ENCODE measurements at regions not wholly inside any gene's neighbourhood (a gene's known extent, or its start where the extent isn't known, plus 50 kb on each side); places are given as distances from the start of the nearest gene placed in this dataset.

DNA sequence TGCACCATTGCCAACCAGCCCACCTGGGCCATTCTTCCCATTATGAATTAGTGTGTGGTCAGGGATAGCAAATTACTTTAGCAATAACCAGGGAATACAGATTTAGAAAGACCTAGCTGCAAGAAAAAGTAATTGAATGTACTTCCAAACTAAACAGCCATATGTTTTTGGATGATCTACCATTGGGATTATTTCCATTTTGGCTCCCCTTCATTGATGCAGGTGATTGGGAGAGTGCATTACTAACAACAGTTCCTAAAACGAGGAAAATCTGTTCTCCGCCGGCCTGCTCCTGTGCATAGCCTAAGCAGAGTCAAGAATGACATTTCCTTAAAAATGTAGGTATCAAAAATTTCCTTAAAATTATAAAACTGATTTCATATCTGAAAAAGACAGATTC, 58.5 kb downstream of the MAIP1 start:
- Histone ChIP-seq H3K79me1 (ENCODE audit: low read length) (no peaks in the 10 kb centered on the region), H3K79me2 (ENCODE audit: control insufficient read depth, insufficient read depth, low read length) (no peaks in the 10 kb centered on the region), H3K9ac (ENCODE audit: low read length) (no peak overlapping the region), H3K27ac (ENCODE audit: low read depth, low read length) (no peak overlapping the region), H2BK15ac (replicated peaks; ENCODE audit: low read depth) (no peak overlapping the region), H3K4me1 (ENCODE audit: control insufficient read depth, low read depth, low read length) (no peaks in the 10 kb centered on the region), H3K4ac (ENCODE audit: low read depth, low read length) (no peak overlapping the region), H3K4me3 (ENCODE audit: low read length) (no peak overlapping the region), H3K56ac (ENCODE audit: low read length) (no peak overlapping the region), H3K23ac (ENCODE audit: low read length) (no peak overlapping the region), H2AK5ac (ENCODE audit: low read length) (no peak overlapping the region), H3K4me2 (ENCODE audit: low read length) (no peak overlapping the region), H4K5ac (ENCODE audit: low read length) (no peak overlapping the region), H3K18ac (ENCODE audit: low read length) (no peak overlapping the region), H3K27me3 (ENCODE audit: insufficient read depth, low read length, poor library complexity) (no peaks in the 10 kb centered on the region), H2BK120ac (ENCODE audit: low read depth, low read length) (no peak overlapping the region), H4K8ac (ENCODE audit: low read depth, low read length) (no peak overlapping the region), H2BK5ac (ENCODE audit: low read length) (no peak overlapping the region), H3K36me3 (ENCODE audit: control insufficient read depth, insufficient read depth, low read length) (no peaks in the 10 kb centered on the region)
- no peak for DNase-seq
- WGBS (ENCODE audit: extremely low coverage, insufficient coverage, low lambda C conversion rate): no CpG with 5 or more reads among the region's 3 CpGs

- H3K27ac ChIP-seq (ENCODE audit: low read depth, low read length): no peak overlapping the region
- no peak overlapping the region for H2AK5ac ChIP-seq (ENCODE audit: low read length)
- no peak overlapping the region for H3K23ac ChIP-seq (ENCODE audit: low read length)
- no peak overlapping the region for H4K5ac ChIP-seq (ENCODE audit: low read length)
- H3K9ac ChIP-seq (ENCODE audit: low read length): no peak overlapping the region
- H2BK120ac ChIP-seq (ENCODE audit: low read depth, low read length): no peak overlapping the region
- H3K36me3 ChIP-seq (ENCODE audit: control insufficient read depth, insufficient read depth, low read length): no peaks in the 10 kb centered on the region
- no peak overlapping the region for H4K8ac ChIP-seq (ENCODE audit: low read depth, low read length)
- no peak overlapping the region for H2BK5ac ChIP-seq (ENCODE audit: low read length)
- no peak for DNase-seq
- H3K4ac ChIP-seq (ENCODE audit: low read depth, low read length): no peak overlapping the region
- no peak overlapping the region for H3K18ac ChIP-seq (ENCODE audit: low read length)
- no peak overlapping the region for H2BK15ac ChIP-seq (replicated peaks; ENCODE audit: low read depth)
- H3K27me3 ChIP-seq (ENCODE audit: insufficient read depth, low read length, poor library complexity): no peaks in the 10 kb centered on the region
- WGBS (ENCODE audit: extremely low coverage, insufficient coverage, low lambda C conversion rate): no CpG with 5 or more reads among the region's 5 CpGs
- H3K4me1 ChIP-seq (ENCODE audit: control insufficient read depth, low read depth, low read length): no peaks in the 10 kb centered on the region
- no peak overlapping the region for H3K56ac ChIP-seq (ENCODE audit: low read length)
- H3K79me2 ChIP-seq (ENCODE audit: control insufficient read depth, insufficient read depth, low read length): no peaks in the 10 kb centered on the region
- H3K79me1 ChIP-seq (ENCODE audit: low read length): no peaks in the 10 kb centered on the region
- H3K4me2 ChIP-seq (ENCODE audit: low read length): no peak overlapping the region
- H3K4me3 ChIP-seq (ENCODE audit: low read length): no peak overlapping the region
Measured at GRCh38 chr2:200021449-200022114, 66.2 kb downstream of the MAIP1 start.

DNA sequence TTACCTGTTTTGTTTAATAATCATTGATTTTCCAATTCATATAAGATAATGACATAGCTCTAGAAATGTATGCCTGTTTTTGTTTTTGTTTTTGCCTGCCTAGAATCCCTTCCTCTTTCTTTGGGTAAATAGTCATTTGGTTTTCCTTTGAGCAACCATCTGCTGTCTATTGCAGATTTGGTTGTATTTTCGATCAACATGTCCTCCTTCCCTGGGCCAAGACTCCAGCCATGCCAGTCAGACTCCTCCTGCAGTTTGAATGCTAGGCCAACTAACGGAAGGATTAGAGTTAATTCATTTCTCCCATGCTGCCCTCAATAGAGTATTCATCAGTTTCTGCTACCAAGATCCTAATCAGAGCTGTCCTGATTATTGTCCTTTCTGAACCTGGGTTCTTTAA, 67.1 kb downstream of the MAIP1 start:
- Histone ChIP-seq H3K79me1 (ENCODE audit: low read length) (no peaks in the 10 kb centered on the region), H2AK5ac (ENCODE audit: low read length) (no peak overlapping the region)

GRCh38 chr2:200023570-200023969, 68.2 kb downstream of the MAIP1 start:
- Histone ChIP-seq H4K5ac (ENCODE audit: low read length) (no peak overlapping the region), H3K23ac (ENCODE audit: low read length) (no peak overlapping the region), H3K79me2 (ENCODE audit: control insufficient read depth, insufficient read depth, low read length) (no peaks in the 10 kb centered on the region), H2AK5ac (ENCODE audit: low read length) (no peak overlapping the region), H2BK15ac (replicated peaks; ENCODE audit: low read depth) (no peak overlapping the region), H3K36me3 (ENCODE audit: control insufficient read depth, insufficient read depth, low read length) (no peaks in the 10 kb centered on the region), H3K56ac (ENCODE audit: low read length) (no peak overlapping the region), H3K18ac (ENCODE audit: low read length) (no peak overlapping the region), H3K4me1 (ENCODE audit: control insufficient read depth, low read depth, low read length) (no peaks in the 10 kb centered on the region), H2BK5ac (ENCODE audit: low read length) (no peak overlapping the region), H3K79me1 (ENCODE audit: low read length) (no peaks in the 10 kb centered on the region), H3K9ac (ENCODE audit: low read length) (no peak overlapping the region), H3K27ac (ENCODE audit: low read depth, low read length) (no peak overlapping the region), H3K4ac (ENCODE audit: low read depth, low read length) (no peak overlapping the region), H3K4me2 (ENCODE audit: low read length) (no peak overlapping the region), H4K8ac (ENCODE audit: low read depth, low read length) (no peak overlapping the region), H3K4me3 (ENCODE audit: low read length) (no peak overlapping the region), H3K27me3 (ENCODE audit: insufficient read depth, low read length, poor library complexity) (no peaks in the 10 kb centered on the region), H2BK120ac (ENCODE audit: low read depth, low read length) (no peak overlapping the region)
- no CpG with 5 or more reads among the region's 1 CpG for WGBS (ENCODE audit: extremely low coverage, insufficient coverage, low lambda C conversion rate)
- no peak for DNase-seq

More for the DNA sequence above, 67.1 kb downstream of the MAIP1 start:
- Histone ChIP-seq H3K56ac (ENCODE audit: low read length) (no peak overlapping the region), H3K36me3 (ENCODE audit: control insufficient read depth, insufficient read depth, low read length) (no peaks in the 10 kb centered on the region), H3K9ac (ENCODE audit: low read length) (no peak overlapping the region), H4K5ac (ENCODE audit: low read length) (no peak overlapping the region), H3K27ac (ENCODE audit: low read depth, low read length) (no peak overlapping the region), H2BK5ac (ENCODE audit: low read length) (no peak overlapping the region), H3K4me1 (ENCODE audit: control insufficient read depth, low read depth, low read length) (no peaks in the 10 kb centered on the region), H2BK120ac (ENCODE audit: low read depth, low read length) (no peak overlapping the region), H3K4me3 (ENCODE audit: low read length) (no peak overlapping the region), H3K18ac (ENCODE audit: low read length) (no peak overlapping the region), H3K23ac (ENCODE audit: low read length) (no peak overlapping the region), H2BK15ac (replicated peaks; ENCODE audit: low read depth) (no peak overlapping the region), H3K27me3 (ENCODE audit: insufficient read depth, low read length, poor library complexity) (no peaks in the 10 kb centered on the region), H3K4ac (ENCODE audit: low read depth, low read length) (no peak overlapping the region), H4K8ac (ENCODE audit: low read depth, low read length) (no peak overlapping the region), H3K4me2 (ENCODE audit: low read length) (no peak overlapping the region), H3K79me2 (ENCODE audit: control insufficient read depth, insufficient read depth, low read length) (no peaks in the 10 kb centered on the region)
- WGBS (ENCODE audit: extremely low coverage, insufficient coverage, low lambda C conversion rate): no CpG with 5 or more reads among the region's 2 CpGs
- no peak for DNase-seq

DNA sequence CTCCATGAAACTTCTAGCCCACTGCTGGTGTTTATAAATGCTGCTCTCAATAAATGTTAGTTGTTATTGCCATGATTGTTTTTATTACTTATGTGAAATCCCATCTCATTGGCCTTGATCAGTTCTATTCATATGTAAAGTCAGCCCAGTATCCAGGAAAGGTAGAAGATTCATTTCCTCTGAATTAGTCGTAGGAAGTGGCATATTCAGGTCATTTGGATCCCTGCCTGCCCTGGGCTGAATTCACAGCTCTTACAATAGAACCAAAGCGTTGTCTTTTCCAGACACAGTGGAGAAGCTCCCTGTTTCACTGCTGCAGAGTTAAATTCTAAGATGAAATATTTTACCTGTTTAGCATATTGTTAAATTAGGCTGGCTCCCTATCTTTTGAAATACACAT, 70.3 kb downstream of the MAIP1 start:
- Histone ChIP-seq H3K4ac (ENCODE audit: low read depth, low read length) (no peak overlapping the region), H2BK5ac (ENCODE audit: low read length) (no peak overlapping the region), H3K23ac (ENCODE audit: low read length) (no peak overlapping the region), H3K4me2 (ENCODE audit: low read length) (no peak overlapping the region), H2AK5ac (ENCODE audit: low read length) (no peak overlapping the region), H3K27me3 (ENCODE audit: insufficient read depth, low read length, poor library complexity) (no peaks in the 10 kb centered on the region), H3K79me2 (ENCODE audit: control insufficient read depth, insufficient read depth, low read length) (no peaks in the 10 kb centered on the region), H3K18ac (ENCODE audit: low read length) (no peak overlapping the region), H3K56ac (ENCODE audit: low read length) (no peak overlapping the region), H2BK120ac (ENCODE audit: low read depth, low read length) (no peak overlapping the region), H3K9ac (ENCODE audit: low read length) (no peak overlapping the region), H3K4me3 (ENCODE audit: low read length) (no peak overlapping the region), H3K79me1 (ENCODE audit: low read length) (no peaks in the 10 kb centered on the region), H3K27ac (ENCODE audit: low read depth, low read length) (no peak overlapping the region), H4K8ac (ENCODE audit: low read depth, low read length) (no peak overlapping the region), H3K36me3 (ENCODE audit: control insufficient read depth, insufficient read depth, low read length) (no peaks in the 10 kb centered on the region), H2BK15ac (replicated peaks; ENCODE audit: low read depth) (no peak overlapping the region), H3K4me1 (ENCODE audit: control insufficient read depth, low read depth, low read length) (no peaks in the 10 kb centered on the region), H4K5ac (ENCODE audit: low read length) (no peak overlapping the region)
- no CpG with 5 or more reads among the region's 2 CpGs for WGBS (ENCODE audit: extremely low coverage, insufficient coverage, low lambda C conversion rate)
- DNase-seq: no peak

All from mesendoderm (in vitro differentiated cells).